GM12878 (cell line): ENCODE measurements at regions not wholly inside any gene's neighbourhood (a gene's known extent, or its start where the extent isn't known, plus 50 kb on each side); places are given as distances from the start of the nearest gene placed in this dataset.

Experiments used
- ATAC-seq: fragments of 200-7000 bp; cut with Tn5 transposase; 3 replicates; pipeline ENCODE4 v1.9.1; 2020; ENCODE audit warnings: mild to moderate bottlenecking, moderate library complexity
- BruUV-seq: library from RNA; stranded (reverse); fragments of 400-500 nt; replicated peaks from 2 replicates; lab custom pipeline; 2021; lab: Mats Ljungman, UMichigan
- CTCF ChIA-PET: fragments of 300-600 bp; sonication (Branson Sonifier 250); formaldehyde crosslinking; extraction: SDS; loops from one replicate; lab custom pipeline; 2021; ENCODE audit warnings: inconsistent platforms; lab: Yijun Ruan, JAX
- POLR2A ChIA-PET: fragments of 350-600 bp; formaldehyde crosslinking; extraction: SDS; loops from one replicate; lab custom pipeline; 2021; ENCODE audit warnings: inconsistent platforms; lab: Charles Lee
- RAD21 ChIA-PET: fragments of 300-600 bp; sonication (Branson Sonifier 250); formaldehyde crosslinking; loops from one replicate; lab custom pipeline; 2023; ENCODE audit warnings: antibody characterized with exemption; ENCODE audit not compliant: unreplicated experiment; lab: Charles Lee
- SMC1A ChIA-PET: fragments of 300-600 bp; sonication (Branson Sonifier 250); formaldehyde crosslinking; loops from one replicate; lab custom pipeline; 2023; ENCODE audit not compliant: unreplicated experiment, uncharacterized antibody; lab: Charles Lee
- DNase-seq: peaks from one replicate; pipeline ENCODE4 v3.0.0-alpha.2; 2011; ENCODE audit warnings: low read depth, low spot score
- FAIRE-seq: peaks from 3 replicates; lab custom pipeline; 2011; peaks lifted over from hg19 to GRCh38; lab: Jason Lieb, UNC
- H2AFZ ChIP-seq: 2 replicates; pipeline ENCODE4 v1.6.0; 2011; ENCODE audit warnings: low read depth, low read length, control low read depth; ENCODE audit not compliant: control insufficient read depth
- H3K27ac ChIP-seq: 2 replicates; pipeline ENCODE4 v1.5.1; 2011; ENCODE audit warnings: control low read depth; ENCODE audit not compliant: control insufficient read depth, insufficient read depth
- H3K27me3 ChIP-seq, 2 experiments: replicated peaks in 1 of 2; 2 replicates each; pipeline versions ENCODE4 v1.6.0 to v1.6.1; 2011; ENCODE audit warnings: low read length in 1 of 2; ENCODE audit not compliant: control insufficient read depth in 2 of 2, insufficient read depth in 2 of 2
- H3K36me3 ChIP-seq, 2 experiments: 2 replicates each; pipeline ENCODE4 v1.5.1; 2011; ENCODE audit warnings: low read length in 1 of 2; ENCODE audit not compliant: control insufficient read depth in 2 of 2, insufficient read depth in 2 of 2
- H3K4me1 ChIP-seq: 2 replicates; pipeline ENCODE4 v1.6.1; 2011; ENCODE audit warnings: mild to moderate bottlenecking, low read length, moderate library complexity, mixed read lengths; ENCODE audit not compliant: control insufficient read depth, insufficient read depth
- H3K4me2 ChIP-seq: 2 replicates; pipeline ENCODE4 v1.6.0; 2011; ENCODE audit warnings: control low read depth; ENCODE audit not compliant: control insufficient read depth, insufficient read depth
- H3K4me3 ChIP-seq: fragments of 200-600 bp; sonication (generic); 2 replicates; pipeline ENCODE4 v1.5.1; 2016
- H3K79me2 ChIP-seq: 2 replicates; pipeline ENCODE4 v1.6.0; 2011; ENCODE audit warnings: low read length; ENCODE audit not compliant: control insufficient read depth, insufficient read depth
- H3K9ac ChIP-seq: 2 replicates; pipeline ENCODE4 v1.8.0; 2011; ENCODE audit warnings: low read length, control low read depth, mixed read lengths; ENCODE audit not compliant: control insufficient read depth, insufficient read depth
- H3K9me3 ChIP-seq: replicated peaks from 3 replicates; pipeline ENCODE4 v1.5.1; 2011; ENCODE audit warnings: mild to moderate bottlenecking, low read length; ENCODE audit not compliant: control insufficient read depth, insufficient read depth
- H4K20me1 ChIP-seq: 2 replicates; pipeline ENCODE4 v1.6.0; 2011; ENCODE audit not compliant: control insufficient read depth, insufficient read depth
- CREB1 ChIP-seq: IDR thresholded peaks from 2 replicates; pipeline ENCODE4 v1.6.1; 2012; ENCODE audit warnings: low read depth, mild to moderate bottlenecking, inconsistent platforms
- RCOR1 ChIP-seq: conservative IDR thresholded peaks from 2 replicates; pipeline ENCODE4 v1.6.1; 2012; ENCODE audit warnings: low read depth, low read length, improper control_type of control experiment
- WGBS: methylation state at CpG from one replicate; pipeline ENCODE4 v1.1.6; 2016; ENCODE audit warnings: low lambda C conversion rate; ENCODE audit not compliant: insufficient replicate concordance, insufficient coverage; ENCODE audit errors: missing lambda C conversion rate; 5-methylcytosine and 5-hydroxymethylcytosine counted together
- in situ Hi-C: fragments of 300-500 bp; cut with MboI; formaldehyde crosslinking; loops from 9 replicates; pipeline ENCODE4 v1.14.3; 2018; ENCODE audit warnings: mixed read lengths
- intact Hi-C: fragments of 100-400 bp; cut with micrococcal nuclease; formaldehyde crosslinking; loops from one replicate; pipeline ENCODE4 v1.14.2; 2022; ENCODE audit not compliant: unreplicated experiment
- TF ChIP-seq, protein P1 (sequence below): IDR thresholded peaks from 2 replicates; pipeline ENCODE4 v1.6.1; 2012; ENCODE audit warnings: low read depth, low read length, improper control_type of control experiment
- TF ChIP-seq, protein P2 (sequence below): fragments of 450-650 bp; IDR thresholded peaks from 2 replicates; pipeline ENCODE4 v1.6.1; 2017; ENCODE audit warnings: mild to moderate bottlenecking

GRCh38 chr4:24364249-24364648 lies 220.1 kb downstream of the DHX15 start (continued):
- TF ChIP-seq, protein P1, sequence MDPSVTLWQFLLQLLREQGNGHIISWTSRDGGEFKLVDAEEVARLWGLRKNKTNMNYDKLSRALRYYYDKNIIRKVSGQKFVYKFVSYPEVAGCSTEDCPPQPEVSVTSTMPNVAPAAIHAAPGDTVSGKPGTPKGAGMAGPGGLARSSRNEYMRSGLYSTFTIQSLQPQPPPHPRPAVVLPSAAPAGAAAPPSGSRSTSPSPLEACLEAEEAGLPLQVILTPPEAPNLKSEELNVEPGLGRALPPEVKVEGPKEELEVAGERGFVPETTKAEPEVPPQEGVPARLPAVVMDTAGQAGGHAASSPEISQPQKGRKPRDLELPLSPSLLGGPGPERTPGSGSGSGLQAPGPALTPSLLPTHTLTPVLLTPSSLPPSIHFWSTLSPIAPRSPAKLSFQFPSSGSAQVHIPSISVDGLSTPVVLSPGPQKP = no peak

- in situ Hi-C loops = no loop called here
- no peaks in the 10 kb centered on the region for H3K4me1 ChIP-seq
These were observed 220.6 kb downstream of the DHX15 start for GRCh38 chr4:24363751-24364150.

More at GRCh38 chr4:24363751-24364150, 220.6 kb downstream of the DHX15 start:
- H2AFZ ChIP-seq = no peak overlapping the region
- ChIA-PET RAD21 (no interaction called here), CTCF (interaction anchor here (0.6 kb wide), 1 partner anchor 52 kb away, joined by 3 read pairs; no protein-coding TSS in a partner anchor), SMC1A (interaction anchor here (1.1 kb wide), 1 partner anchor 52 kb away, joined by 3 read pairs; no protein-coding TSS in a partner anchor), POLR2A (no interaction called here)
- FAIRE-seq (no peak), ATAC-seq (no peak), DNase-seq (no peak)
- TF ChIP-seq, protein P2, sequence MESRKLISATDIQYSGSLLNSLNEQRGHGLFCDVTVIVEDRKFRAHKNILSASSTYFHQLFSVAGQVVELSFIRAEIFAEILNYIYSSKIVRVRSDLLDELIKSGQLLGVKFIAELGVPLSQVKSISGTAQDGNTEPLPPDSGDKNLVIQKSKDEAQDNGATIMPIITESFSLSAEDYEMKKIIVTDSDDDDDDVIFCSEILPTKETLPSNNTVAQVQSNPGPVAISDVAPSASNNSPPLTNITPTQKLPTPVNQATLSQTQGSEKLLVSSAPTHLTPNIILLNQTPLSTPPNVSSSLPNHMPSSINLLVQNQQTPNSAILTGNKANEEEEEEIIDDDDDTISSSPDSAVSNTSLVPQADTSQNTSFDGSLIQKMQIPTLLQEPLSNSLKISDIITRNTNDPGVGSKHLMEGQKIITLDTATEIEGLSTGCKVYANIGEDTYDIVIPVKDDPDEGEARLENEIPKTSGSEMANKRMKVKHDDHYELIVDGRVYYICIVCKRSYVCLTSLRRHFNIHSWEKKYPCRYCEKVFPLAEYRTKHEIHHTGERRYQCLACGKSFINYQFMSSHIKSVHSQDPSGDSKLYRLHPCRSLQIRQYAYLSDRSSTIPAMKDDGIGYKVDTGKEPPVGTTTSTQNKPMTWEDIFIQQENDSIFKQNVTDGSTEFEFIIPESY = no peak
- no peak for TF ChIP-seq RCOR1
- no peak for TF ChIP-seq CREB1
- no peaks in the 10 kb centered on the region for H3K36me3 ChIP-seq
- H4K20me1 ChIP-seq = no peaks in the 10 kb centered on the region
- intact Hi-C loops = no loop called here
- no peaks in the 10 kb centered on the region for H3K9me3 ChIP-seq
- no peaks in the 10 kb centered on the region for H3K27me3 ChIP-seq
- H3K4me2 ChIP-seq = no peak overlapping the region
- no TSS peak for BruUV-seq
- H3K4me3 ChIP-seq = no peak overlapping the region
- WGBS = 42% methylated on average over 4 of the region's 4 CpGs
- no peak overlapping the region for H3K9ac ChIP-seq
- no peaks in the 10 kb centered on the region for H3K79me2 ChIP-seq
- H3K27ac ChIP-seq = no peak overlapping the region
